ENCODE measurements at regions not wholly inside any gene's neighbourhood (a gene's known extent, or its start where the extent isn't known, plus 50 kb on each side); places are given as distances from the start of the nearest gene placed in this dataset.
"Not testable (repeated sequence)": the region's sequence is repeated elsewhere in the genome, so short reads cannot be mapped to it uniquely, and the experiment has no call there.

GRCh38 chr9:134570151-134570621 is 71.4 kb upstream of the COL5A1 start:
- ChIA-PET CTCF (no interaction called here), POLR2A (no interaction called here)
- Histone ChIP-seq H3K4me3 (ENCODE audit: low read depth, low read length) (no peak overlapping the region), H3K9me3 (ENCODE audit: control insufficient read depth, insufficient read depth, low read length) (peaks cover 23% of the 10 kb centered on the region), H3K27me3 (ENCODE audit: control insufficient read depth, insufficient read depth, low read length) (no peaks in the 10 kb centered on the region), H3K27ac (ENCODE audit: low read depth, low read length) (no peak overlapping the region)
- DNase-seq (ENCODE audit: low read depth, low spot score) = no peak
- TF ChIP-seq, protein P1, sequence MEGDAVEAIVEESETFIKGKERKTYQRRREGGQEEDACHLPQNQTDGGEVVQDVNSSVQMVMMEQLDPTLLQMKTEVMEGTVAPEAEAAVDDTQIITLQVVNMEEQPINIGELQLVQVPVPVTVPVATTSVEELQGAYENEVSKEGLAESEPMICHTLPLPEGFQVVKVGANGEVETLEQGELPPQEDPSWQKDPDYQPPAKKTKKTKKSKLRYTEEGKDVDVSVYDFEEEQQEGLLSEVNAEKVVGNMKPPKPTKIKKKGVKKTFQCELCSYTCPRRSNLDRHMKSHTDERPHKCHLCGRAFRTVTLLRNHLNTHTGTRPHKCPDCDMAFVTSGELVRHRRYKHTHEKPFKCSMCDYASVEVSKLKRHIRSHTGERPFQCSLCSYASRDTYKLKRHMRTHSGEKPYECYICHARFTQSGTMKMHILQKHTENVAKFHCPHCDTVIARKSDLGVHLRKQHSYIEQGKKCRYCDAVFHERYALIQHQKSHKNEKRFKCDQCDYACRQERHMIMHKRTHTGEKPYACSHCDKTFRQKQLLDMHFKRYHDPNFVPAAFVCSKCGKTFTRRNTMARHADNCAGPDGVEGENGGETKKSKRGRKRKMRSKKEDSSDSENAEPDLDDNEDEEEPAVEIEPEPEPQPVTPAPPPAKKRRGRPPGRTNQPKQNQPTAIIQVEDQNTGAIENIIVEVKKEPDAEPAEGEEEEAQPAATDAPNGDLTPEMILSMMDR (IDR thresholded peaks at IDR 0.05; ENCODE audit: low read depth, low read length) = no peak

DNA sequence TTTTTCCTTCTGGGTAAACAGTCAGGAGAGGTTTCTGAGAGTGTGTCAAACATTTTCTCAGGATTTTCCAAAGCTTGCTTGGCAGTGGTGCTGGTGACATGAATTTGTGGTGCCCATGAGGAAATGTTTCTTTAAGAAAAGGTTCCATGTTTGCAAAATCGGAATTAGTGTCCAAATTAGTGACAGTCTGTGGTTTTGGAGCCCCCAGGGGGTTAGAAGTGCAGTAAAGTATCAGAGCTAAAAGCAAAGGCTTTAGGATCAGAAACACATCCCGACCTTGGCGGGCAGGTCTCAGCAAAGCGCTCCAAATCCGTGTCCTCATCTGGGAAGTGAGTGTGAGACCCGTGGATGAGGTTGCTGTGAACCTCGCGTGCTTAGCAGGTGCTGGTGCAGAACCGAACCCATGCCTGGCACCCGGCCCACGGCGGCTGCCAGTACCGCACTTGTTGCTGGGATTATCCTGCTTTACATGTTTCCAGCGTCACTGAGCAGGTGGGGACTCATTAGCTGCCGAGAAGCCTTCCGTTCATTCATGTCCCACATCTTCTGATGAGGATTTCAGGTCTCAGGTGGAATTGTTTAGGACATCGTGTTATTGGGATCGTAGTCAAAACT is 70.8 kb upstream of the COL5A1 start:
- ChIA-PET CTCF (no interaction called here), POLR2A (no interaction called here)
- TF ChIP-seq, protein P1 (IDR thresholded peaks at IDR 0.05; ENCODE audit: low read depth, low read length) = no peak
- Histone ChIP-seq H3K27ac (ENCODE audit: low read depth, low read length) (no peak overlapping the region), H3K4me3 (ENCODE audit: low read depth, low read length) (no peak overlapping the region), H3K9me3 (ENCODE audit: control insufficient read depth, insufficient read depth, low read length) (peaks cover 23% of the 10 kb centered on the region), H3K27me3 (ENCODE audit: control insufficient read depth, insufficient read depth, low read length) (no peaks in the 10 kb centered on the region)
- DNase-seq (ENCODE audit: low read depth, low spot score) = no peak

DNA sequence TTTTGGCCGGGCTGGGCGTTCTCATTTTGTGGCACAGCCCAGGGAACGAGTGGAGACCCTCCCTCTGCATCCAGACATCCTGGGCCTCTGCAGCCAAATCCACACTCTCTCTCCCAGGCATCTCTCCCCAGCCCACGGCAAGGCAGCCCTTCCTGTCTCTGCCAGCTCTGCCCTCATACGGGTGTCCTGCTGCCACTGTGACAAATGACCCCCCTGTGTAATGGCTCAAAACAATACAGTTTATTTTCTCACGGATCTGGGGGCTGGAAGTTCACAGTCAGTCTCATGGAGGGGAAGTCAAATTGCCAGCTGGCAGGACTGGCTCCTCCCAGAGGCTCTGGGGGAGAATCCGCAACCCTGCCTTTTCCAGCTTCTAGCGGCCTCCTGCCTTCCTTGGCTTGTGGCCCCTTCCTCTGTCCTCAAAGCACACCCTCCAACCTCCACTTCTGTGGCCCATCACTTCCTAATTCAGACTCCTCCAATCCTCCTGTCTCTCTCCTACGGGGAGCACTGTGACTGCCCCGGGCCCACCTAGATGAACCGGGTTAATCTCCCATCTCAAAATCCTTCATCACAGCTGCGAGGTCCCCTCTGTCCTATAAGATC is 70.2 kb upstream of the COL5A1 start:
- ChIA-PET CTCF (interaction anchor here (0.9 kb wide), 1 partner anchor 116 kb away, joined by 3 read pairs; no protein-coding TSS in a partner anchor), POLR2A (no interaction called here)
- TF ChIP-seq, protein P1 (IDR thresholded peaks at IDR 0.05; ENCODE audit: low read depth, low read length) = no peak
- Histone ChIP-seq H3K27ac (ENCODE audit: low read depth, low read length) (no peak overlapping the region), H3K9me3 (ENCODE audit: control insufficient read depth, insufficient read depth, low read length) (peaks cover 19% of the 10 kb centered on the region), H3K4me3 (ENCODE audit: low read depth, low read length) (no peak overlapping the region), H3K27me3 (ENCODE audit: control insufficient read depth, insufficient read depth, low read length) (no peaks in the 10 kb centered on the region)
- no peak for DNase-seq (ENCODE audit: low read depth, low spot score)

DNA sequence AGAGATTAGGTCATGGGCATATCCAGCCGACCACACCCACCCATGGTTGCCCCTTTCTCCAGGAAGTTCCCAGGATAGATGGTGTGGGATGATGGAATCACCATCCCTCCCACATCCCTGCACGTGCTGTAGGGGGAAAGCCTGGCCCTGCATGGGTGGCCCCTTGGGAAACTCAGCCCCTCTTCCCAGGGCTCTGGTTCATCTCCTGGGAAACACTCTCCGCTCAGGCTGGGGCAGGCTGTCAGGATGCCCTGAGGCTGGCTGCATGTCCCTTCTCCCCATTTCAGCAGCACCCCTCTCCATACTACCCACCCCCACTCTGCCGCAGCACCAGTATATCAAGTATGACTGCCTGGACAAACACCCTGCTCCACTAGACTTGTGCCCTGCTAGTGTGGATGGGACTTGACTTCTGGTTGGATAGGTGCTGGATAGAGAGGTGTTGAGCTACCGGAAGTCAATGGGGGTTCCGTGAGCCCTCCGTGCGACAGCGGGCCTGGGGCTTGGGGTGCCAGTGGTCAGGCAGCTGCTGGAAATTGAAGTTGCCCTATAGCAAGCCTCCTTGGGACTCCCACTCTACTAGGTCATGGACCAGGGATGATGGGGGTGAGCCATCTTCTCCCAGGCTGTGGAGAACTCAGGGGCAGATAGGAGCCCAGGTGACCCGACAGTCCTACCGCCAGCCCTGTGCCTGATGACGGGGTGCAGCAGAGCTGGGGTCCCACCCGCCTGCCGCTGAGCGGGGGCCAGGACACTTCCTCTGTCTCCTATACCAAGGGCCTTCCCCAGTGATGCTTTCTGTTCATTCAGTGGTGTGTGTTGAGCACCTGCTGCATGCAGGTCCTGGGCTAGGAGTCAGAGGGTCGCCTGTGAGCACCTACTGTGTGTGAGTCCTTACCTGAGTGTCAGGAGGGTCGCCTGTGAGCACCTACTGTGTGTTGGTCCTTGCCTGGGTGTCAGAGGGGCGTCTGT is 69.4 kb upstream of the COL5A1 start:
- Histone ChIP-seq H3K27ac (ENCODE audit: low read depth, low read length) (no peak overlapping the region), H3K27me3 (ENCODE audit: control insufficient read depth, insufficient read depth, low read length) (no peaks in the 10 kb centered on the region), H3K4me3 (ENCODE audit: low read depth, low read length) (no peak overlapping the region), H3K9me3 (ENCODE audit: control insufficient read depth, insufficient read depth, low read length) (peaks cover 13% of the 10 kb centered on the region)
- ChIA-PET POLR2A (no interaction called here), CTCF (interaction anchor here (0.9 kb wide), 1 partner anchor 117 kb away, joined by 3 read pairs; no protein-coding TSS in a partner anchor)
- DNase-seq (ENCODE audit: low read depth, low spot score) = no peak
- TF ChIP-seq, protein P1 (IDR thresholded peaks at IDR 0.05; ENCODE audit: low read depth, low read length) = no peak

GRCh38 chr9:134574686-134575085 is 66.9 kb upstream of the COL5A1 start:
- H3K27me3 ChIP-seq (ENCODE audit: control insufficient read depth, insufficient read depth, low read length); H3K27ac ChIP-seq (ENCODE audit: low read depth, low read length); POLR2A ChIA-PET; CTCF ChIA-PET; DNase-seq (ENCODE audit: low read depth, low spot score); H3K4me3 ChIP-seq (ENCODE audit: low read depth, low read length): not testable (repeated sequence)
- peaks cover 12% of the 10 kb centered on the region; the same call in 1 of the 2 replicates for H3K9me3 ChIP-seq (ENCODE audit: control insufficient read depth, insufficient read depth, low read length)

All from AG04450 (cell line).